GM18520 (cell line): ENCODE measurements at regions not wholly inside any gene's neighbourhood (a gene's known extent, or its start where the extent isn't known, plus 50 kb on each side); places are given as distances from the start of the nearest gene placed in this dataset.

Experiments
- ATAC-seq: cut with Tn5 transposase; IDR thresholded peaks from one replicate; pipeline ENCODE4 v1.9.1; 2021; ENCODE audit not compliant: unreplicated experiment

DNA sequence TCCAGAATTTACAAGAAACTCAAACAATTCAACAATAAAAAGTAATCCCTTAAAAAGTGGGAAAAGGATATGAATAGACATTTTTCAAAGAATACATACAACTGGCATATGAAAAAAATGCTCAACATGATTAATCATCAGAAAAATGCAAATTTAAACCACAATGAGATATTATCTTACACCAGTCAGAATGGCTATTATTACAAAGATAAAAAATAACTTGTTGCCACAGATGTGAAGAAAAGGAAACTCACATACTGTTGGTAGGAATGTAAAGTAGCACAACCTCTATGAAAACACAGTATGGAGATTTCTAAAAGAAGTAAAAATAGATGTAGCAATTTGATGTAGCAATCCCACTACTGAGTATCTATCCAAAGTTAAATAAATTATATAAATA lies 65.1 kb upstream of the DIAPH2 start:
- ATAC-seq: no peak

DNA sequence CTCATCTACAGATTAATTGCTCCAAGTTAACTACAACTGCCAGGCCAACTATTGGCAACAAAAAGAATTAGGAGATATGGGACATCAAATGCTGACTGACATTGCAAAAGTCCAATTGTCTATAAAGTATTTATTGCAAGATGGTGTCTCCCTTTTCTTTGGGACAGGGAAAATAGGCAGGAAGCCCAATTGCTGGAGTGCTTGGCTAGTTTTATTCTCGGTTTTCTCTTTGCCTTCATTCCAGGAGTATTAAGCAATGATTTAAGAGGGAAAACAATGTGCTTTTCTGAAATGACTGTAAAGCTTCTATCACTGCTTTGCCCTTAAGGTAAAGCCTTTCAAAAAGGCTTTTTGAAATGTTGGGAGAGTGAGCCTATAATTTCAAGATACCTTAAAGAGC lies 62.8 kb upstream of the DIAPH2 start:
- ATAC-seq: no peak
